Endothelial cell (in vitro differentiated cells): ENCODE measurements at regions not wholly inside any gene's neighbourhood (a gene's known extent, or its start where the extent isn't known, plus 50 kb on each side); places are given as distances from the start of the nearest gene placed in this dataset.

Source experiments
- DNase-seq: peaks from one replicate; pipeline ENCODE4 v3.0.0; 2021; ENCODE audit warnings: low spot score
- H3K27ac Mint-ChIP-seq: one replicate; pipeline ENCODE4 v1.8.0; 2021; ENCODE audit warnings: mixed read lengths, inconsistent platforms; ENCODE audit not compliant: unreplicated experiment
- H3K27me3 Mint-ChIP-seq: one replicate; pipeline ENCODE4 v1.8.0; 2021; ENCODE audit warnings: mild to moderate bottlenecking, moderate library complexity, mixed read lengths, inconsistent platforms; ENCODE audit not compliant: unreplicated experiment
- H3K36me3 Mint-ChIP-seq: one replicate; pipeline ENCODE4 v1.8.0; 2021; ENCODE audit warnings: mild to moderate bottlenecking, low read depth, mixed read lengths, inconsistent platforms; ENCODE audit not compliant: unreplicated experiment
- H3K4me1 Mint-ChIP-seq: one replicate; pipeline ENCODE4 v1.8.0; 2021; ENCODE audit warnings: mild to moderate bottlenecking, mixed read lengths, inconsistent platforms; ENCODE audit not compliant: unreplicated experiment
- H3K4me3 Mint-ChIP-seq: one replicate; pipeline ENCODE4 v1.8.0; 2021; ENCODE audit warnings: mild to moderate bottlenecking, mixed read lengths, inconsistent platforms; ENCODE audit not compliant: unreplicated experiment
- H3K9me3 Mint-ChIP-seq: one replicate; pipeline ENCODE4 v1.8.0; 2021; ENCODE audit warnings: mixed read lengths, inconsistent platforms; ENCODE audit not compliant: unreplicated experiment
- TF ChIP-seq, protein P1 (sequence below): fragments of 200-600 bp; sonication (generic); IDR thresholded peaks from one replicate; pipeline ENCODE4 v1.5.0; 2021; ENCODE audit warnings: antibody characterized with exemption; ENCODE audit not compliant: unreplicated experiment

- no peak for DNase-seq
- H3K4me1 Mint-ChIP-seq: no peaks in the 10 kb centered on the region
- TF ChIP-seq, protein P1, sequence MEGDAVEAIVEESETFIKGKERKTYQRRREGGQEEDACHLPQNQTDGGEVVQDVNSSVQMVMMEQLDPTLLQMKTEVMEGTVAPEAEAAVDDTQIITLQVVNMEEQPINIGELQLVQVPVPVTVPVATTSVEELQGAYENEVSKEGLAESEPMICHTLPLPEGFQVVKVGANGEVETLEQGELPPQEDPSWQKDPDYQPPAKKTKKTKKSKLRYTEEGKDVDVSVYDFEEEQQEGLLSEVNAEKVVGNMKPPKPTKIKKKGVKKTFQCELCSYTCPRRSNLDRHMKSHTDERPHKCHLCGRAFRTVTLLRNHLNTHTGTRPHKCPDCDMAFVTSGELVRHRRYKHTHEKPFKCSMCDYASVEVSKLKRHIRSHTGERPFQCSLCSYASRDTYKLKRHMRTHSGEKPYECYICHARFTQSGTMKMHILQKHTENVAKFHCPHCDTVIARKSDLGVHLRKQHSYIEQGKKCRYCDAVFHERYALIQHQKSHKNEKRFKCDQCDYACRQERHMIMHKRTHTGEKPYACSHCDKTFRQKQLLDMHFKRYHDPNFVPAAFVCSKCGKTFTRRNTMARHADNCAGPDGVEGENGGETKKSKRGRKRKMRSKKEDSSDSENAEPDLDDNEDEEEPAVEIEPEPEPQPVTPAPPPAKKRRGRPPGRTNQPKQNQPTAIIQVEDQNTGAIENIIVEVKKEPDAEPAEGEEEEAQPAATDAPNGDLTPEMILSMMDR: no peak
- H3K4me3 Mint-ChIP-seq: no peak overlapping the region
- peaks cover 4% of the 10 kb centered on the region for H3K27me3 Mint-ChIP-seq
- H3K9me3 Mint-ChIP-seq: no peaks in the 10 kb centered on the region
- no peaks in the 10 kb centered on the region for H3K36me3 Mint-ChIP-seq
- H3K27ac Mint-ChIP-seq: no peak overlapping the region
Measured at GRCh38 chr10:129224065-129224464, 243.0 kb upstream of the MGMT start.

DNA sequence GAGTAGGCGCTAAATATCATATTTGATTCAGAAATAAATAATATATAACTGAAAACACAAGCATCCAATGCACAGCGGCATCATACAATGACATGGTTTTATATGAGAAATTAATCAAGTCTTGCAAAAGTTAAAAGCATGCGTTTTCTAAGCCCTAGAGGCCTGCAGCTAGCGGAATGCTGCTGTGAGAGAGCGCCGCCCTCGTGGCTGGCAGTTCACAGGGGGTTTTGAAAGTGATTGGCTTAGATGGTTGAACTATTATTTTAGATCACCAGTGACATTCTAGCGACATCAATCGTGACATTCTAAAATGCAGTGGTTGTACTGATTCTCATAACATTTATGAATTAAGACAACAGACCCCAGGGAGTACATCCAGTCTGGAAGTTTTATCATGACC lies 235.2 kb upstream of the MGMT start:
- no peaks in the 10 kb centered on the region for H3K9me3 Mint-ChIP-seq
- TF ChIP-seq, protein P1: no peak
- DNase-seq: no peak
- no peak overlapping the region for H3K27ac Mint-ChIP-seq
- no peak overlapping the region for H3K4me3 Mint-ChIP-seq
- no peaks in the 10 kb centered on the region for H3K4me1 Mint-ChIP-seq
- no peaks in the 10 kb centered on the region for H3K27me3 Mint-ChIP-seq
- H3K36me3 Mint-ChIP-seq: no peaks in the 10 kb centered on the region

- no peak for DNase-seq
- no peaks in the 10 kb centered on the region for H3K27me3 Mint-ChIP-seq
Measured at GRCh38 chr10:129233351-129234148, 233.5 kb upstream of the MGMT start.

GRCh38 chr10:129236274-129236691 lies 230.8 kb upstream of the MGMT start:
- no peak overlapping the region for H3K4me3 Mint-ChIP-seq
- no peak for DNase-seq
- no peaks in the 10 kb centered on the region for H3K9me3 Mint-ChIP-seq
- no peak overlapping the region for H3K27ac Mint-ChIP-seq
- H3K36me3 Mint-ChIP-seq: no peaks in the 10 kb centered on the region
- TF ChIP-seq, protein P1: no peak
- H3K27me3 Mint-ChIP-seq: peaks cover under 1% of the 10 kb centered on the region
- H3K4me1 Mint-ChIP-seq: no peaks in the 10 kb centered on the region

More at GRCh38 chr10:129233351-129234148, 233.5 kb upstream of the MGMT start:
- Mint-ChIP-seq H3K36me3 (no peaks in the 10 kb centered on the region), H3K27ac (no peak overlapping the region), H3K9me3 (no peaks in the 10 kb centered on the region), H3K4me3 (no peak overlapping the region), H3K4me1 (no peaks in the 10 kb centered on the region)
- TF ChIP-seq, protein P1: no peak

DNA sequence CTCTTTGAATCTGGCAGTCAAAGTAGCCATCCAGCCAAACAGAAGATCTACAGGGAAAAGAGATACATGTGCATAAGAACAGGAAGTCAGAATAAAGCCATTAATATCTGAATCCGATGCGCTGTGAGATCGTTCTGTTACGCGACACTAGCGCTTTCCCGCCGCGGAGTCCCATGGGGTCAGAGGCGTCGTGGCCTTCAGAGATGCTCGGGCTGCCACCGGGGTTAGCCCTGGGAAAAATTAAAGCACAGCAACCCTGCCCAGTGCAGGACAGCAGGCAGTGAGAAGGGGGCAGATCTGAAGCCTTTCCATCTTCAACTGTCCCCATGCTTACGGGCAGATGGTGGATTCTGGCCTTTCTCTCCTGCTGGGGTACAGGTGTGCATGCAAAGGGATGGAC lies 225.6 kb upstream of the MGMT start:
- no peak for DNase-seq
- Mint-ChIP-seq H3K9me3 (no peaks in the 10 kb centered on the region), H3K4me3 (no peak overlapping the region)

More for the DNA sequence above, 225.6 kb upstream of the MGMT start:
- no peak overlapping the region for H3K27ac Mint-ChIP-seq
- TF ChIP-seq, protein P1: no peak
- no peaks in the 10 kb centered on the region for H3K4me1 Mint-ChIP-seq
- no peaks in the 10 kb centered on the region for H3K36me3 Mint-ChIP-seq
- peaks cover 4% of the 10 kb centered on the region for H3K27me3 Mint-ChIP-seq
